ENCODE measurements at regions not wholly inside any gene's neighbourhood (a gene's known extent, or its start where the extent isn't known, plus 50 kb on each side); places are given as distances from the start of the nearest gene placed in this dataset.

DNA sequence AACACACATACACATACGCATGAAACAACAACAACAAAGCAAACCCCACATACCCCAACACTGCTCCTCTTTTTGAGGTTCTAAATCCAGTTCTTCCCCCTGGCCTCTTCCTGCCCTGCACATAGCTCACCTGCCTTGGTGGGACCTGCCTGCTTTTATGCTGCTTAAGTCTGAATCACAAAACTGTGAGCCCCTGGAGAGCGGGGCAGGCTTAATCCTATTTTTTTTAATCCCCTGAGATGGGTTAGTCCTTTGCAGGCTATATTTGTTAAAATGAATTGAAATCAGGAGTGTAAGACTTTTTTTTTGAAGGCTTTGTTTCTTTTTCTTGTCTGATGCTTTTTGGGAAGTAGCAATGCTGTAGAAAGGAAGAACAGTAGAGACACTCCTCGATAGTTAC lies 84.6 kb upstream of the MAX start:
- H3K4me1 ChIP-seq = no peaks in the 10 kb centered on the region
- no peak overlapping the region for H3K4me3 ChIP-seq
- no peaks in the 10 kb centered on the region for H3K27me3 ChIP-seq
- intact Hi-C loops (cut with DNase I) = no loop called here
- no peak overlapping the region for H3K27ac ChIP-seq
- H3K36me3 ChIP-seq = no peaks in the 10 kb centered on the region
- DNase-seq (ENCODE audit: extremely low spot score in 2 of 2) = no peak
- TF ChIP-seq, protein P1, sequence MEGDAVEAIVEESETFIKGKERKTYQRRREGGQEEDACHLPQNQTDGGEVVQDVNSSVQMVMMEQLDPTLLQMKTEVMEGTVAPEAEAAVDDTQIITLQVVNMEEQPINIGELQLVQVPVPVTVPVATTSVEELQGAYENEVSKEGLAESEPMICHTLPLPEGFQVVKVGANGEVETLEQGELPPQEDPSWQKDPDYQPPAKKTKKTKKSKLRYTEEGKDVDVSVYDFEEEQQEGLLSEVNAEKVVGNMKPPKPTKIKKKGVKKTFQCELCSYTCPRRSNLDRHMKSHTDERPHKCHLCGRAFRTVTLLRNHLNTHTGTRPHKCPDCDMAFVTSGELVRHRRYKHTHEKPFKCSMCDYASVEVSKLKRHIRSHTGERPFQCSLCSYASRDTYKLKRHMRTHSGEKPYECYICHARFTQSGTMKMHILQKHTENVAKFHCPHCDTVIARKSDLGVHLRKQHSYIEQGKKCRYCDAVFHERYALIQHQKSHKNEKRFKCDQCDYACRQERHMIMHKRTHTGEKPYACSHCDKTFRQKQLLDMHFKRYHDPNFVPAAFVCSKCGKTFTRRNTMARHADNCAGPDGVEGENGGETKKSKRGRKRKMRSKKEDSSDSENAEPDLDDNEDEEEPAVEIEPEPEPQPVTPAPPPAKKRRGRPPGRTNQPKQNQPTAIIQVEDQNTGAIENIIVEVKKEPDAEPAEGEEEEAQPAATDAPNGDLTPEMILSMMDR (IDR thresholded peaks at IDR 0.05) = no peak
- TF ChIP-seq POLR2A (IDR thresholded peaks at IDR 0.05) (no peak), POLR2AphosphoS5 (IDR thresholded peaks at IDR 0.05; ENCODE audit: insufficient read depth in 1 of 2, low read depth in 1 of 2) (no peak)
- peaks cover 7% of the 10 kb centered on the region for H3K9me3 ChIP-seq

DNA sequence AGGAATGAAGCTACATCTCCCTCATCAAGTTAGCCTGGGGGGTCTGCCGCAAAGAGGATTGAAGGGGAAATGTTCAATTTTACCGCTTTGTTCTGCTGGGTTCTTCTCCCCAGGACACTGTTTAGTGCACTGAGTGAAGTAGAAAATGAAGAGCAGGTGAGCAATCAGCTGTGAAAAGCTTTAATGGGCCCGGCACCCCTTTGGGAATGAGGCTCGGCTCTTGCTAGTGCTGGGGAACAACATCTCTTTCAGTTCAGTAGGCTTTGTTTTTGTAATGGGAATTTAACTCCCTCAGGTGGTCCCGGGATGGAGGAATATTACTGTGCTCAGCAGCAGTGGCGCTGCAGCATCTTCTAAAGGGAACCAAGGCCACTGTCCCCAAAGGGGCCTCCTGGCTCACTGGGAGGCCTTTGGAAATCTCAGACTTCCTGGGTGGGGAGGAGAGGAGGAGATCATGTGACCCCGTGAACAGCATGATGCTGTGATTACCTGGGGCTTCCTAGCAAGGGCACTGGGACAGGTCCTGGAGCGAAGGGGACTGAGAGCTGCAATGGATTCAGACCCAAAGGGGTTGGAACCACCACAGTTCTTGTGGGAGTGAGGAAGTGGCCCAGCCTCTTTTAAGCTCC lies 85.2 kb upstream of the MAX start:
- Histone ChIP-seq H3K27me3 (no peaks in the 10 kb centered on the region), H3K27ac (no peak overlapping the region), H3K4me3 (no peak overlapping the region), H3K4me1 (no peaks in the 10 kb centered on the region), H3K36me3 (no peaks in the 10 kb centered on the region), H3K9me3 (peaks cover 1% of the 10 kb centered on the region)
- no peak for DNase-seq (ENCODE audit: extremely low spot score in 2 of 2)
- intact Hi-C loops (cut with DNase I) = no loop called here
- TF ChIP-seq POLR2AphosphoS5 (IDR thresholded peaks at IDR 0.05; ENCODE audit: insufficient read depth in 1 of 2, low read depth in 1 of 2) (no peak), POLR2A (IDR thresholded peaks at IDR 0.05) (no peak)
- TF ChIP-seq, protein P1 (IDR thresholded peaks at IDR 0.05) = no peak

DNA sequence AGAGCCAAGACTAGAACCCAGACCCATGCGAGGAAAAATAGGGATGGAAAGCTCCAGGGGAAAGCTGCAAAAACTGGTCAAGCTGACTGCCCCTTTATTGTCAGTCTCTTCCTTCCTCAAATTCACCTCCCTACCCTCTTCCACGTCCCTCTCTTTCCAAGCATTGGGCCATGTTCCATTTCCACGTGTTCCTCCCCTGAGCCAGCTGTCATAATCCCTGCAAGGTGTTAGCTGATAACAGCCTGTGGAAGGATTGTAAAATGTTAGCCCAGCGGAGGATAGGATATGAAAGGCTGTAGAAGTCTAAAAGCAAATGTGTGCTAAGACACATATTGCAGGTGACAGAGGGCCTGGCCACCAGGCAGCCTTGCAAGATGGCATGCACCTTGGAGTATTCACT lies 88.0 kb upstream of the MAX start:
- Histone ChIP-seq H3K27ac (no peak overlapping the region), H3K9me3 (no peaks in the 10 kb centered on the region), H3K4me1 (no peaks in the 10 kb centered on the region), H3K27me3 (no peaks in the 10 kb centered on the region), H3K36me3 (no peaks in the 10 kb centered on the region), H3K4me3 (no peak overlapping the region)
- intact Hi-C loops (cut with DNase I) = no loop called here
- DNase-seq (ENCODE audit: extremely low spot score in 2 of 2) = no peak
- no peak for TF ChIP-seq POLR2A (IDR thresholded peaks at IDR 0.05)
- TF ChIP-seq, protein P1 (IDR thresholded peaks at IDR 0.05) = no peak
- TF ChIP-seq POLR2AphosphoS5 (IDR thresholded peaks at IDR 0.05; ENCODE audit: insufficient read depth in 1 of 2, low read depth in 1 of 2) = no peak

DNA sequence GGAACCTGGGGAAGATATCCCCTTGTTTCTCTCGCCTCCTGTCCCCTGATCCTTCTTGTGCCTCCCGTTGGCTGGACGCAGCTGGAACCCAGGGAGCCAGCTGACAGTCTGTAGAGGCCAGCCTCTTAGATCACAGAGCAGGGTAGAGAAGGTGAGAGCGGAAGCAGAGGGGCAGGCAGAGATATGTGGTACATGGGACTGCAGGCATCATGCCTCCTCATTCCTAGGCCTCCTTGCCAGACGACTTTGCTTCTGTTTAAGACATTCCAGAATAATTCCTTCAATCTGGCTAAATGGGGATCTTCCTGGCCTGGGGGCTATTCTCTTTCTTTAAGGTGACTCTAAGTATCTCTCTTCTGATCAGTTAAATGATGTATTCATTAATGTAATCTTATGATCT lies 89.4 kb upstream of the MAX start:
- Histone ChIP-seq H3K4me3 (no peak overlapping the region), H3K27ac (no peak overlapping the region), H3K27me3 (no peaks in the 10 kb centered on the region), H3K4me1 (no peaks in the 10 kb centered on the region), H3K9me3 (no peaks in the 10 kb centered on the region), H3K36me3 (no peaks in the 10 kb centered on the region)
- intact Hi-C loops (cut with DNase I) = no loop called here
- TF ChIP-seq, protein P1 (IDR thresholded peaks at IDR 0.05) = no peak
- no peak for TF ChIP-seq POLR2A (IDR thresholded peaks at IDR 0.05)
- TF ChIP-seq POLR2AphosphoS5 (IDR thresholded peaks at IDR 0.05; ENCODE audit: insufficient read depth in 1 of 2, low read depth in 1 of 2) = no peak
- no peak for DNase-seq (ENCODE audit: extremely low spot score in 2 of 2)

DNA sequence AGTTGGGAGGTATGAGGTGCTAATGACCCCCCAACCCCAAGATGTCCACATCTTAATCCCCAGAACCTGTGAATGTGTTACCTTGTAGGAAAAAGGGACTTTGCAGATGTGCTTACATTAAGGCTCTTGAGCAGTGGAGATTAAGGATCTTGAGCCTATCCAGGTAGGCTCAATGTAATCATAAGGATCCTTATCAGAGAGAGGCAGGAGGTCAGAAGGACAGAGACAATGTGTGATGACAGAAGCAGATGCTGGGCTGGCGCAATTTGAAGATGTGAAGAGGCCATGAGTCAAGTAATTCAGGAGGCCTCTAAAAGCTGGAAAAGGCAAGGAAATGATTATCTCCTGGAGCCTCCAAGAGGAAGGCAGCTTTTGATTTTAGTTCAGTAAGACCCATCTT lies 90.4 kb upstream of the MAX start:
- Histone ChIP-seq H3K4me3 (no peak overlapping the region), H3K9me3 (no peaks in the 10 kb centered on the region), H3K4me1 (no peaks in the 10 kb centered on the region), H3K36me3 (no peaks in the 10 kb centered on the region), H3K27me3 (no peaks in the 10 kb centered on the region), H3K27ac (no peak overlapping the region)
- DNase-seq (ENCODE audit: extremely low spot score in 2 of 2) = no peak
- intact Hi-C loops (cut with DNase I) = no loop called here
- TF ChIP-seq POLR2A (IDR thresholded peaks at IDR 0.05) (no peak), POLR2AphosphoS5 (IDR thresholded peaks at IDR 0.05; ENCODE audit: insufficient read depth in 1 of 2, low read depth in 1 of 2) (no peak)
- TF ChIP-seq, protein P1 (IDR thresholded peaks at IDR 0.05) = no peak
